GM10266 (cell line): ENCODE measurements at regions not wholly inside any gene's neighbourhood (a gene's known extent, or its start where the extent isn't known, plus 50 kb on each side); places are given as distances from the start of the nearest gene placed in this dataset.

ENCODE experiments used
- DNase-seq: peaks from one replicate; pipeline ENCODE4 v3.0.0; 2012; ENCODE audit errors: extremely low spot score
- TF ChIP-seq, protein P1 (sequence below): IDR thresholded peaks from 2 replicates; pipeline ENCODE4 v1.5.1; 2012; ENCODE audit warnings: mild to moderate bottlenecking, low read depth; ENCODE audit not compliant: control insufficient read depth, insufficient read depth; ENCODE audit errors: missing control alignments

DNA sequence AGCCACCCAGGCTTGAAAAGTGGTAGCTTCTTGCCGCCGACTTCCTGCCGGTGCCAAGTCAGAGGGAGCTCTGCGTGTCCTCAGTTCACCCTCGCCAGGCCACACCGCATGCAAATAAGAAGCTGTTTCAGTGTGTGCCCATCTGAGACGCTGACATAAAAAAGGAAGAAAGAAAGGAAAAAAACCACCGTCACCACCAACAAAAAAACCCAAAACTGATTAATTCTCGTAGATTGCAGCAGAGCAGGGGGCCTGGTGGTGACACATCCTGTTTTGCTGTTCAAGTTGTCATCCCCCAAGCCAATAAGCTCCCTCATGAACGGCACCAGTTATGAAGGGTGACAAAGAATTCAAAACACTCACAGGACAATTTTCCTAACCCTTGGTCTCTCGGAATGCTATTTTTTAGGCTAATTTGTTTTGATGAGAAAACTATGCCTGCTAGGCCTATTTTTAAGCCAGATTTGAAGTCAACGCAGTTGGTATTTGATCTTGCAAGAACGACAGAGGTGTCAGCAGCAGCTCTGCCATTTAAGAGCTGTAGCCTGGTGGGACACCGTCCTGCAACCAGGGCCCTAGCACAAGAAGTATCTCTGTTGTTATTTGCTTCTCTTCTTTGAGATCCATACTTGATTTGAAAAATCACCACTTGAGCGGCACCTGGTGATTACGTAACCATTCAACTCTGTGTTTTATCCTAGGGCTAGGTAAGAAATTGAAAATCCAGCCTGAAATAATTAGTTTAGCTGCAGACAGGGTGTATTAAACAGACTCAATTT is 145.6 kb downstream of the PFKFB3 start:
- TF ChIP-seq, protein P1, sequence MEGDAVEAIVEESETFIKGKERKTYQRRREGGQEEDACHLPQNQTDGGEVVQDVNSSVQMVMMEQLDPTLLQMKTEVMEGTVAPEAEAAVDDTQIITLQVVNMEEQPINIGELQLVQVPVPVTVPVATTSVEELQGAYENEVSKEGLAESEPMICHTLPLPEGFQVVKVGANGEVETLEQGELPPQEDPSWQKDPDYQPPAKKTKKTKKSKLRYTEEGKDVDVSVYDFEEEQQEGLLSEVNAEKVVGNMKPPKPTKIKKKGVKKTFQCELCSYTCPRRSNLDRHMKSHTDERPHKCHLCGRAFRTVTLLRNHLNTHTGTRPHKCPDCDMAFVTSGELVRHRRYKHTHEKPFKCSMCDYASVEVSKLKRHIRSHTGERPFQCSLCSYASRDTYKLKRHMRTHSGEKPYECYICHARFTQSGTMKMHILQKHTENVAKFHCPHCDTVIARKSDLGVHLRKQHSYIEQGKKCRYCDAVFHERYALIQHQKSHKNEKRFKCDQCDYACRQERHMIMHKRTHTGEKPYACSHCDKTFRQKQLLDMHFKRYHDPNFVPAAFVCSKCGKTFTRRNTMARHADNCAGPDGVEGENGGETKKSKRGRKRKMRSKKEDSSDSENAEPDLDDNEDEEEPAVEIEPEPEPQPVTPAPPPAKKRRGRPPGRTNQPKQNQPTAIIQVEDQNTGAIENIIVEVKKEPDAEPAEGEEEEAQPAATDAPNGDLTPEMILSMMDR = no peak
- peak; percentile 66 for DNase-seq

DNA sequence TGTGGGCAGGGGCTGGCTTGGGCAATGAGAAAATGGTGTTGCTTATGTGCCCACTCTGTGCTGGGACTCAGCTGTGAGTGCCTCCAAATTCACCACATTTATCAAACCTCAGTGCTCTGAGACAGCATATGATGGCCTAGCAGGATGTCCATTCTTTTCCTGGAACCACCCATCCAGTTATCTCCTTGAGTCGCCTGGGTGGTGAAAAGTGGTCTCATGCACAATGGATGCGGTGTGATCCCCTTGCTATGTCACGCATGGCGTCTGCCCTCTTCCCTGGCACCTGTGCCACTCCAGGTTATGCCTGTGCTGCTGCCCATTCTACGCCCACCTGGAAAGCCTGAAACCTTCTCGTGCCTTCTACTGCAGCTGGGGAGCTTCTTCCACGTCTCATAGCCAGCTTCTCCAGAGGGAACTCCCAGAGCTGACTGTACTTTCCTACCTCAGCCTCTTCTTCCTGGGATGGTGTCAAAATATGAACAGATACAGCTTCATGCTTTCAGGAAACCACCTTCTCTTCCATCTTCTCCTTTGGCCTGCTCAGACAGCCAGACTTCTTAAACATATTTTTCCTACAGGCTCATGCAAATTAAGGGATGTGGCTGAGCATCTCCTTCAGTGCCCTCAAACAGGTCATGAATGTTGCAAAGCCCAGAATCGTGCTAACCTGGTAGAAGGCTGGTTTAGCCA is 147.3 kb downstream of the PFKFB3 start:
- DNase-seq = no peak
- TF ChIP-seq, protein P1 = no peak

DNA sequence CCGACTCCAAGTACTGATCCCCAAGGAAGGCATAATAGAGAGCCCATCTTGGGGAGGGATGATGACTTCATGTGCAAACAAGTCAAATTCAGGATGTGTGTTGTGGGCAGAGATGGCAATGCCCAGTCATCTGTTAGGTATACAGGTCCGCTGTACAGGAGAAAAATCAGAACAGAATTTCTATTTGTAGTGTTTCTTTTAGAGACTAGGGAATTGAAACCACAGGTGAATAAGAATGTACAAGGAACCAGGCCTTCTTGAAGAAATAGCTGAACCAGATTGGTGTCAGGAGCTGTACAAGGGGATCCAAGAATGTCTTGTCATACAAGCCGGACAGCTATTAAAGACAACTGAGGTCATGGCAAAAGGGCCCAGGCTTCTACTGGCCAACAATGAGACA is 147.9 kb downstream of the PFKFB3 start:
- no peak for DNase-seq
- TF ChIP-seq, protein P1 = no peak

DNA sequence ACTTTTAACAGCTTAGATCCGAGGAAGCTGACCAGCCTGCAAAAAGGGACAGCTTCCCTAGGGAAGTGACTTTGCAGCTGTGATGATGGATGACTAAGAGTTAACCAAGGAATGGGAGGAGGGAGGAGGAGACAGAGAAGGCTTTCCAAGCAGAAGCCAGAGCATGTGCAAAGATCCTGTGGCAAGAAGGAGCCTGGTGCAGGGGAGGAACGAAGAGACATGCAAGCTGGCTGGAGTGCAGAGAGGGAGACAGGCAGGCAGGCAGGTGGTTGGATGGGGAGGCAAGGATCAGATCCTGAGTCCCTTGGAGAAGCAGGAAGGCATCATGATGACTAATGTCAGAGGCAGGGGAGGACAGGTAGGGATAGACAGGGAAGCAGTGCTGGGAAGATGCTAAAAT is 148.8 kb downstream of the PFKFB3 start:
- TF ChIP-seq, protein P1 = no peak
- no peak for DNase-seq

DNA sequence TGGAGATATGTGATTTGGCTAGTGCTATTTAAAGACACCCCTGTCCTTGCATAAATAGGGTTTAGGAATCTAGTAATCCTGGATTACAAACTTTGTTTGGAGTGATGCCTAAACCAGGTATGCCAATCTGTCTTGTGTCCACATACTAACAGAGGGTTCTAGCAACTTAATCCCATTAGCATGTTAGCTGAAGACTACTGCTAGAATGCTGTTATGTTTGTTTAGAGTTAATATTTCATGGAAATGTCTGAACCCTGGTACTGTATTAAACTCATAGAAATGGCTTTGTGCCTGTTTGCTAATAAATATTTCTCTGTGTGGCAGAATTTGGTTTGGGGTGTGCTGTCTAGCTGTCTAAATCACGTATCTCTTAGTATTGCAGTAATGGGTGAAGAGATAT is 150.8 kb downstream of the PFKFB3 start:
- TF ChIP-seq, protein P1 = no peak
- no peak for DNase-seq

DNA sequence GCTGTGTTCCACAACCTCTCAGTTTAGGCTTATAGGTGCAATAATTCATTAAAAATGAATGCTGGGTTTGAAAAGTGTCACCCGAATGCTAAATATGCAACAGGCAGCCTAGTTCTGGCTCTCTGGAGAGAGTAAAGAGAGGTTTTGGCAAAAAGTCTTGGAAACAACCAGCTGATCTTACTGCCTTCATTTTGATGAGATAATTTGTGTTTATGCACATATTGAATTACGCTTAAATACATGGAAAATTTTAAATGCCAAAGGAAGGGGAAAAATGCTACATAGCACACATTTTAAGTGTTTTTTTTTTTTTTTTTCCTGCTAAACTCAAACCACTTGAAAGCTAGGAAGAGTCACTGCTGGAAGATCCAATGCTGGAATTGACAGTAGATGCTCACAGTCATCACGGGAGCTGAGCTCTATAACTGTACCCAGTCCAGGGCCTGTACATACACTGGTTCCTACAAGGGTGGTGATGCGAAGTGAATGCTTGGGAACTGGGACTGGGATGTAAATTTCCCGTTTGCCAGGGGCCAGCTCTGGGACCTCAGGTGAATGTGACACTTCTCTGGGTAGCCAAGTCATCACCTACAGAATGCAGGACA is 151.5 kb downstream of the PFKFB3 start:
- no peak for DNase-seq
- TF ChIP-seq, protein P1 = no peak
